Trophoblast cell (in vitro differentiated cells and primary cell): ENCODE measurements at regions not wholly inside any gene's neighbourhood (a gene's known extent, or its start where the extent isn't known, plus 50 kb on each side); places are given as distances from the start of the nearest gene placed in this dataset.
A peak's percentile ranks its signal among the peaks of the same experiment; 100 is the strongest.

Source experiments
- DNase-seq, 2 donors: peaks; one replicate each; pipeline ENCODE4 v3.0.0-alpha.2; 2016
- H2AFZ ChIP-seq: 2 replicates; pipeline ENCODE4 v1.6.1; 2013; ENCODE audit warnings: low read length, moderate library complexity, mild to moderate bottlenecking; ENCODE audit not compliant: insufficient read depth, poor library complexity
- H2AK5ac ChIP-seq: 2 replicates; pipeline ENCODE4 v1.6.1; 2013; ENCODE audit warnings: mild to moderate bottlenecking, low read length
- H2BK120ac ChIP-seq: 2 replicates; pipeline ENCODE4 v1.6.1; 2013; ENCODE audit warnings: low read length, mild to moderate bottlenecking, moderate library complexity; ENCODE audit not compliant: insufficient read depth, poor library complexity
- H2BK12ac ChIP-seq: 2 replicates; pipeline ENCODE4 v1.6.1; 2013; ENCODE audit warnings: mild to moderate bottlenecking, low read length, moderate library complexity
- H2BK5ac ChIP-seq: 2 replicates; pipeline ENCODE4 v1.6.1; 2013; ENCODE audit warnings: low read length, low read depth, moderate library complexity, mild to moderate bottlenecking; ENCODE audit not compliant: poor library complexity
- H3K14ac ChIP-seq: 2 replicates; pipeline ENCODE4 v1.6.1; 2013; ENCODE audit warnings: mild to moderate bottlenecking, low read length
- H3K18ac ChIP-seq: 2 replicates; pipeline ENCODE4 v1.6.1; 2013; ENCODE audit warnings: mild to moderate bottlenecking, low read length
- H3K23ac ChIP-seq: 2 replicates; pipeline ENCODE4 v1.6.1; 2013; ENCODE audit warnings: low read length
- H3K27ac ChIP-seq: 2 replicates; pipeline ENCODE4 v1.5.1; 2013; ENCODE audit warnings: low read depth, mild to moderate bottlenecking, inconsistent platforms, low read length, moderate library complexity
- H3K27me3 ChIP-seq: 2 replicates; pipeline ENCODE4 v1.6.1; 2013; ENCODE audit warnings: inconsistent platforms, mild to moderate bottlenecking, low read length, moderate library complexity; ENCODE audit not compliant: insufficient read depth
- H3K36me3 ChIP-seq, 2 experiments: 1 replicate in 1 of 2; 2 replicates in 1 of 2; pipeline ENCODE4 v1.6.1; 2013; ENCODE audit warnings: low read length in 2 of 2, mild to moderate bottlenecking in 2 of 2, moderate library complexity in 1 of 2; ENCODE audit not compliant: insufficient read depth in 2 of 2, control insufficient read depth in 1 of 2
- H3K4ac ChIP-seq: 2 replicates; pipeline ENCODE4 v1.6.1; 2013; ENCODE audit warnings: low read depth, mild to moderate bottlenecking, low read length, moderate library complexity
- H3K4me1 ChIP-seq, 2 experiments: 1 replicate in 1 of 2; 2 replicates in 1 of 2; pipeline ENCODE4 v1.6.1; 2013; ENCODE audit warnings: low read length in 2 of 2, mild to moderate bottlenecking in 2 of 2, moderate library complexity in 1 of 2; ENCODE audit not compliant: insufficient read depth in 2 of 2, control insufficient read depth in 1 of 2
- H3K4me2 ChIP-seq: 2 replicates; pipeline ENCODE4 v1.6.1; 2013; ENCODE audit warnings: inconsistent platforms, mild to moderate bottlenecking, low read length, moderate library complexity
- H3K4me3 ChIP-seq: 2 replicates; pipeline ENCODE4 v1.5.1; 2013; ENCODE audit warnings: mild to moderate bottlenecking, low read depth, low read length, inconsistent platforms
- H3K79me1 ChIP-seq: one replicate; pipeline ENCODE4 v1.6.1; 2013; ENCODE audit warnings: low read length
- H3K79me2 ChIP-seq: 2 replicates; pipeline ENCODE4 v1.6.1; 2013; ENCODE audit warnings: low read length, mild to moderate bottlenecking; ENCODE audit not compliant: control insufficient read depth, insufficient read depth, poor library complexity
- H3K9ac ChIP-seq: 2 replicates; pipeline ENCODE4 v1.6.1; 2013; ENCODE audit warnings: mild to moderate bottlenecking, low read length
- H3K9me3 ChIP-seq: 2 replicates; pipeline ENCODE4 v1.6.1; 2013; ENCODE audit warnings: low read depth, mild to moderate bottlenecking, control low read depth, inconsistent platforms, low read length; ENCODE audit not compliant: insufficient read depth
- H4K12ac ChIP-seq: 2 replicates; pipeline ENCODE4 v1.6.1; 2013; ENCODE audit warnings: low read depth, mild to moderate bottlenecking, low read length, moderate library complexity
- H4K8ac ChIP-seq: 2 replicates; pipeline ENCODE4 v1.6.1; 2013; ENCODE audit warnings: low read depth, mild to moderate bottlenecking, low read length, moderate library complexity
- H4K91ac ChIP-seq: one replicate; pipeline ENCODE4 v1.6.1; 2013; ENCODE audit warnings: low read depth, mild to moderate bottlenecking, low read length, moderate library complexity
- WGBS: extraction: QIAGEN DNeasy Blood & Tissue Kit; methylation state at CpG from one replicate; pipeline ENCODE4 v1.1.7; 2013; ENCODE audit warnings: missing lambda C conversion rate; ENCODE audit not compliant: insufficient read length, insufficient coverage; ENCODE audit errors: extremely low coverage; 5-methylcytosine and 5-hydroxymethylcytosine counted together

DNA sequence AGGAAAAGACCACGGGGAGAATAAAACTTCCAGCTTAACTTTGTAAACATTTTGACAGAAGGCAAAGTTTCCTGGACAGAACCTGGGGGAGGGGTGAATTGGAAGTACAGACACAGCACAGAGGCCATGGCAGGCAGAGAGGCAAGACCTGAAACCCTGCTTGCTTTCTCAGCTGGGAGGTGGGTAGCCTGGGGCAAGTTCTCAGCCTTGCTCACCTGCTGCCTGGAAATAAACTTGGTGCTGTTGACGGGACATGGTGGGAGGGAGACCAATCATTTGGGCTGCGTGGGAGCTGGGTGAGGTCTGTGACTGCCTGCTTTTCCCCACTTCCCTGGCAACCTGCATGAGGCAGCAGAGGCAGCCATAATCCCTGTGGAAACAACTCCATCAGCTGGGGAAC lies 221.3 kb downstream of the MOXD1 start:
- no CpG with 5 or more reads among the region's 3 CpGs for WGBS

GRCh38 chr6:132174919-132175318 lies 223.7 kb upstream of the CCN2 start:
- no peak overlapping the region for H2BK5ac ChIP-seq
- no peak for DNase-seq
- H3K27ac ChIP-seq: no peak overlapping the region
- no peaks in the 10 kb centered on the region for H3K4me1 ChIP-seq
- H3K9me3 ChIP-seq: peaks cover 7% of the 10 kb centered on the region
- no peak overlapping the region for H2BK12ac ChIP-seq
- no peak overlapping the region for H2BK120ac ChIP-seq
- no peak overlapping the region for H3K14ac ChIP-seq
- no peak overlapping the region for H2AK5ac ChIP-seq
- H3K36me3 ChIP-seq: no peaks in the 10 kb centered on the region
- no peaks in the 10 kb centered on the region for H3K27me3 ChIP-seq
- H3K79me1 ChIP-seq: no peaks in the 10 kb centered on the region
- H4K12ac ChIP-seq: no peak overlapping the region
- no peak overlapping the region for H3K4ac ChIP-seq
- no peak overlapping the region for H3K9ac ChIP-seq
- no peak overlapping the region for H2AFZ ChIP-seq
- H3K23ac ChIP-seq: no peak overlapping the region
- no peak overlapping the region for H3K18ac ChIP-seq
- peak overlapping the region; percentile 56 for H3K4me3 ChIP-seq
- H3K79me2 ChIP-seq: no peaks in the 10 kb centered on the region
- H4K8ac ChIP-seq: no peak overlapping the region
- H4K91ac ChIP-seq: no peak overlapping the region
- no peak overlapping the region for H3K4me2 ChIP-seq
- WGBS: no CpG with 5 or more reads among the region's 3 CpGs

More for the DNA sequence above, 221.3 kb downstream of the MOXD1 start:
- H2AK5ac ChIP-seq: no peak overlapping the region
- H2BK120ac ChIP-seq: no peak overlapping the region
- H3K23ac ChIP-seq: no peak overlapping the region
- no peaks in the 10 kb centered on the region for H3K27me3 ChIP-seq
- H4K8ac ChIP-seq: no peak overlapping the region
- no peak overlapping the region for H3K4ac ChIP-seq
- H2BK5ac ChIP-seq: no peak overlapping the region
- H2AFZ ChIP-seq: no peak overlapping the region
- no peak overlapping the region for H3K27ac ChIP-seq
- no peaks in the 10 kb centered on the region for H3K79me1 ChIP-seq
- H3K36me3 ChIP-seq: no peaks in the 10 kb centered on the region
- H4K91ac ChIP-seq: no peak overlapping the region
- no peak overlapping the region for H2BK12ac ChIP-seq
- no peaks in the 10 kb centered on the region for H3K4me1 ChIP-seq
- H3K14ac ChIP-seq: no peak overlapping the region
- H3K9me3 ChIP-seq: peaks cover under 1% of the 10 kb centered on the region
- no peak overlapping the region for H3K18ac ChIP-seq
- no peak overlapping the region for H3K9ac ChIP-seq
- no peak overlapping the region for H4K12ac ChIP-seq
- DNase-seq: no peak
- no peak overlapping the region for H3K4me3 ChIP-seq
- H3K4me2 ChIP-seq: no peak overlapping the region
- H3K79me2 ChIP-seq: no peaks in the 10 kb centered on the region

DNA sequence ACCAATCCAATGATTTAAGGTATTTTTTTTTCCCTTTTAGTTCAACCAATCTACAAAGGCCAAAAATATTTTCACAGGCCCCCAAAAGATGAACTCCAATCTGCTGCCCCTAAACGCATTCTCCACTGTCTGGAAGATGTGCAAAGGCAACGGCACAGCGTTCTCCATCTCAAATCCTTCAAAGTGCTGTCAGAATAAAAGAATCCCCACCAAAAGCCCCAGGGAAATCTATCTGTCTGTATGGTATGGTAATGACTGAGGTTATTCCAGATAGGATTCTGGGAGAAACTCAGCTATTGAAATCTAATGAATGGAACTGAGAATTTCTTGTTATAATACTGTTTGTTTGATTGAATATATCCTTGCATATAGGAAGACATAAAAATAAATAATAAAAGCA lies 217.8 kb upstream of the CCN2 start:
- no CpG with 5 or more reads among the region's 3 CpGs for WGBS
- no peak overlapping the region for H3K9ac ChIP-seq

DNA sequence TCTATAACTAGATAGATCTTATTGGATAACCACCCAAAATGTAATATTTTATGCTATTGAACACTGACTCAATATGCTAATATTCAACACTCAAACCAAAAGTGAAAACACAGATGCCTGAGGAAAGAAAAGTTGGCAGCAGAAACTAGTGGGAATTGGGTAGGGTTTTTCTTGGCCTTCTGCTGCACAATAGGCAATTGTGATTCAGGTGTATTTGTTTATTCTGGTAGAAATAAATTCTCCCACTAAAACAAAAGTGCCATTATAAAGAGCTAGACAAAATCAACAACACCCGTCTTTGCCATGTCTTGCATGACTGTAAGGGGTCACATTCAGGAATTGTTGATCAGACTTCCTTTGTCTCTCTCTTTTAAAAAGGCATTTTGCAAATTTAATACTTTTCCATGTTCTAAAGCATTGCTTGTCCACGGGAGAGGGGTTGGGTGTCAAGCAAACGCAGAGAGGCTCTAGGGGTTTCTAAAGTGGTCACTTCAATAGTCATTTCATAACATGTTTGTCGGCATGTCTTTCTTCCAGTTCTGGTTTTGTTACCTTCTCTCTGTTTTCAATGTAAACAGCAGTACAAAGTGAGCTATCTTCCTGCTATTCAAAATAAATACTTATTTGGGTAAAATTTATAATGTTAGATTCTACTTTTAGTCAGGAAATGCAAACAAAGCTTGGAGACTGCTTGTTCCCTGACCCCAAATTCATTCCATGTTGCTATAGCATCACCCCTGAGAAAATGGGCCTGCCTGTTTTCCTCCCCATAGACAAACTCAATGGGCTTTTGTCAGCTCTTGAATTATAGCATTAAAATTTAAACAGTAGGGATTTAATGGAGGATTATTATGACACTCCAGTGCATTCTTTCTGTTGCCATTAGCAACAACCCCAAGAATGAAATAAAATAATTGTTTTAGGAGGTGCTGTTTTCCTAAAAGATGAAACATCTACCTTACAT lies 217.0 kb upstream of the CCN2 start:
- H3K79me1 ChIP-seq: no peaks in the 10 kb centered on the region
- H3K9me3 ChIP-seq: no peaks in the 10 kb centered on the region
- H3K36me3 ChIP-seq: no peaks in the 10 kb centered on the region
- no peaks in the 10 kb centered on the region for H3K79me2 ChIP-seq
- no peak overlapping the region for H3K27ac ChIP-seq
- no peaks in the 10 kb centered on the region for H3K4me1 ChIP-seq
- H3K27me3 ChIP-seq: no peaks in the 10 kb centered on the region
- H3K23ac ChIP-seq: no peak overlapping the region
- H3K4ac ChIP-seq: no peak overlapping the region
- H3K18ac ChIP-seq: no peak overlapping the region
- no peak overlapping the region for H3K14ac ChIP-seq
- no peak overlapping the region for H2AK5ac ChIP-seq
- H3K4me2 ChIP-seq: no peak overlapping the region
- H3K9ac ChIP-seq: no peak overlapping the region
- H2AFZ ChIP-seq: no peak overlapping the region
- H2BK5ac ChIP-seq: no peak overlapping the region
- H2BK12ac ChIP-seq: no peak overlapping the region
- H4K8ac ChIP-seq: no peak overlapping the region
- WGBS: no CpG with 5 or more reads among the region's 4 CpGs
- H3K4me3 ChIP-seq: no peak overlapping the region
- H4K91ac ChIP-seq: no peak overlapping the region
- no peak for DNase-seq
- H2BK120ac ChIP-seq: no peak overlapping the region
- no peak overlapping the region for H4K12ac ChIP-seq

More for the DNA sequence above, 217.8 kb upstream of the CCN2 start:
- no peaks in the 10 kb centered on the region for H3K36me3 ChIP-seq
- H4K12ac ChIP-seq: no peak overlapping the region
- H3K9me3 ChIP-seq: no peaks in the 10 kb centered on the region
- no peak overlapping the region for H3K23ac ChIP-seq
- no peak for DNase-seq
- H3K4me3 ChIP-seq: no peak overlapping the region
- no peak overlapping the region for H2BK12ac ChIP-seq
- H2BK120ac ChIP-seq: no peak overlapping the region
- H3K14ac ChIP-seq: no peak overlapping the region
- no peak overlapping the region for H2AFZ ChIP-seq
- H3K27ac ChIP-seq: no peak overlapping the region
- no peak overlapping the region for H3K4ac ChIP-seq
- no peak overlapping the region for H4K91ac ChIP-seq
- H3K4me1 ChIP-seq: no peaks in the 10 kb centered on the region
- no peak overlapping the region for H3K18ac ChIP-seq
- H3K4me2 ChIP-seq: no peak overlapping the region
- H2AK5ac ChIP-seq: no peak overlapping the region
- H3K79me1 ChIP-seq: no peaks in the 10 kb centered on the region
- H3K27me3 ChIP-seq: no peaks in the 10 kb centered on the region
- no peak overlapping the region for H4K8ac ChIP-seq
- H2BK5ac ChIP-seq: no peak overlapping the region
- no peaks in the 10 kb centered on the region for H3K79me2 ChIP-seq
